H1 (cell line): ENCODE measurements at regions not wholly inside any gene's neighbourhood (a gene's known extent, or its start where the extent isn't known, plus 50 kb on each side); places are given as distances from the start of the nearest gene placed in this dataset.

Experiments
- CTCF ChIA-PET: fragments of 300-600 bp; sonication (Branson Sonifier 250); formaldehyde crosslinking; loops from one replicate; lab custom pipeline; 2021; ENCODE audit not compliant: partially characterized antibody; lab: Charles Lee
- POLR2A ChIA-PET: fragments of 300-600 bp; sonication (Branson Sonifier 250); formaldehyde crosslinking; loops from one replicate; lab custom pipeline; 2021; ENCODE audit warnings: inconsistent platforms; ENCODE audit not compliant: partially characterized antibody; lab: Charles Lee
- DNase-seq, 2 experiments: peaks; one replicate each; pipeline versions ENCODE4 v3.0.0 to v3.0.0-alpha.2; 2010 to 2022; ENCODE audit warnings: low spot score in 2 of 2, low read depth in 1 of 2, mixed read lengths in 1 of 2
- FAIRE-seq: peaks from 2 replicates; lab custom pipeline; 2011; peaks lifted over from hg19 to GRCh38; lab: Jason Lieb, UNC
- H2AFZ ChIP-seq: 2 replicates; pipeline ENCODE4 v1.8.1; 2012; ENCODE audit warnings: low read length, inconsistent platforms
- H2AK5ac ChIP-seq: 2 replicates; pipeline ENCODE4 v1.6.1; 2013; ENCODE audit warnings: low read depth, low read length
- H2BK120ac ChIP-seq: replicated peaks from 2 replicates; pipeline ENCODE3; 2013; ENCODE audit warnings: low read depth, low read length, inconsistent platforms
- H2BK12ac ChIP-seq: 2 replicates; pipeline ENCODE4 v1.6.1; 2013; ENCODE audit warnings: low read depth, low read length
- H2BK15ac ChIP-seq: 2 replicates; pipeline ENCODE4 v1.6.1; 2013; ENCODE audit warnings: low read length
- H2BK20ac ChIP-seq: 2 replicates; pipeline ENCODE4 v1.6.1; 2013; ENCODE audit warnings: low read length
- H2BK5ac ChIP-seq: 2 replicates; pipeline ENCODE4 v1.6.1; 2013; ENCODE audit warnings: low read depth, low read length
- H3K14ac ChIP-seq: 2 replicates; pipeline ENCODE4 v1.6.1; 2013; ENCODE audit warnings: inconsistent platforms; ENCODE audit not compliant: insufficient read length
- H3K18ac ChIP-seq: 2 replicates; pipeline ENCODE4 v1.6.1; 2013; ENCODE audit warnings: low read length; ENCODE audit errors: extremely low read depth
- H3K23ac ChIP-seq: 2 replicates; pipeline ENCODE4 v1.6.1; 2013; ENCODE audit warnings: inconsistent platforms; ENCODE audit not compliant: insufficient read length
- H3K23me2 ChIP-seq: 2 replicates; pipeline ENCODE4 v1.6.1; 2013; ENCODE audit warnings: low read depth, low read length
- H3K27ac ChIP-seq: 2 replicates; pipeline ENCODE4 v1.6.1; 2011; ENCODE audit warnings: low read depth, low read length, inconsistent platforms
- H3K27me3 ChIP-seq, 4 experiments: replicated peaks in 1 of 4; 1 replicate in 1 of 4; 2 replicates in 3 of 4; pipeline versions ENCODE4 v1.6.1 to v1.8.1; 2011 to 2013; ENCODE audit warnings: low read length in 3 of 4, mild to moderate bottlenecking in 3 of 4, inconsistent platforms in 2 of 4, mixed read lengths in 2 of 4, moderate library complexity in 1 of 4; ENCODE audit not compliant: control insufficient read depth in 3 of 4, insufficient read depth in 3 of 4; ENCODE audit errors: extremely low read depth in 1 of 4
- H3K36me3 ChIP-seq, 4 experiments: 2 replicates each; pipeline versions ENCODE4 v1.6.1 to v1.8.1; 2011 to 2013; ENCODE audit warnings: mild to moderate bottlenecking in 4 of 4, low read length in 3 of 4, moderate library complexity in 2 of 4, control low read depth in 1 of 4, inconsistent platforms in 1 of 4; ENCODE audit not compliant: insufficient read depth in 4 of 4, control insufficient read depth in 2 of 4
- H3K4ac ChIP-seq: replicated peaks from 2 replicates; pipeline ENCODE3; 2013; ENCODE audit warnings: low read length, low read depth, mixed read lengths, inconsistent platforms; ENCODE audit not compliant: insufficient read length
- H3K4me1 ChIP-seq, 4 experiments: replicated peaks in 1 of 4; 1 replicate in 1 of 4; 2 replicates in 3 of 4; pipeline versions ENCODE4 v1.6.1 to v1.8.1; 2011 to 2013; ENCODE audit warnings: low read length in 3 of 4, inconsistent platforms in 2 of 4, mixed read lengths in 1 of 4; ENCODE audit not compliant: insufficient read depth in 4 of 4, control insufficient read depth in 3 of 4
- H3K4me2 ChIP-seq, 2 experiments: 2 replicates each; pipeline versions ENCODE4 v1.6.1 to v1.8.1; 2011 to 2013; ENCODE audit warnings: low read depth in 2 of 2, low read length in 2 of 2, control low read depth in 1 of 2, inconsistent platforms in 1 of 2, mild to moderate bottlenecking in 1 of 2; ENCODE audit not compliant: insufficient read depth in 1 of 2
- H3K4me3 ChIP-seq, 4 experiments: fragments of 200-600, 300-600 bp in 1 of 4; sonication (generic), shearing (Covaris generic), sonication (Bioruptor Twin) in 1 of 4; 2 replicates each; pipeline versions ENCODE4 v1.5.1 to v1.8.1; 2011 to 2016; ENCODE audit warnings: low read length in 4 of 4, low read depth in 3 of 4, control low read depth in 2 of 4, inconsistent platforms in 2 of 4, mild to moderate bottlenecking in 2 of 4, mixed read lengths in 1 of 4, moderate library complexity in 1 of 4; ENCODE audit not compliant: insufficient read depth in 2 of 4; ENCODE audit errors: extremely low read depth in 1 of 4
- H3K56ac ChIP-seq: replicated peaks from 2 replicates; pipeline ENCODE3; 2013; ENCODE audit warnings: low read depth, mild to moderate bottlenecking, mixed read lengths, low read length, inconsistent platforms; ENCODE audit not compliant: insufficient read length
- H3K79me1 ChIP-seq: 2 replicates; pipeline ENCODE4 v1.6.1; 2013; ENCODE audit warnings: low read depth, low read length, control low read depth
- H3K79me2 ChIP-seq, 2 experiments: 2 replicates each; pipeline versions ENCODE4 v1.6.1 to v1.8.1; 2012 to 2013; ENCODE audit warnings: low read length in 2 of 2, mild to moderate bottlenecking in 2 of 2, inconsistent platforms in 1 of 2; ENCODE audit not compliant: insufficient read depth in 2 of 2, control insufficient read depth in 1 of 2
- H3K9ac ChIP-seq, 4 experiments: replicated peaks in 1 of 4; 1 replicate in 1 of 4; 2 replicates in 3 of 4; pipeline versions ENCODE4 v1.6.1 to v1.8.1; 2011 to 2013; ENCODE audit warnings: low read depth in 3 of 4, low read length in 3 of 4, control low read depth in 2 of 4, mild to moderate bottlenecking in 2 of 4, moderate library complexity in 2 of 4, inconsistent platforms in 1 of 4; ENCODE audit errors: extremely low read depth in 1 of 4
- H3K9me3 ChIP-seq, 2 experiments: 2 replicates each; pipeline versions ENCODE4 v1.6.1 to v1.8.1; 2012 to 2013; ENCODE audit warnings: mild to moderate bottlenecking in 2 of 2, moderate library complexity in 2 of 2, control low read depth in 1 of 2, inconsistent platforms in 1 of 2, low read depth in 1 of 2, low read length in 1 of 2, mixed read lengths in 1 of 2; ENCODE audit not compliant: insufficient read depth in 2 of 2
- H4K20me1 ChIP-seq, 2 experiments: replicated peaks in 1 of 2; 2 replicates each; pipeline versions ENCODE3 to v1.8.1; 2011 to 2013; ENCODE audit warnings: inconsistent platforms in 2 of 2, low read length in 2 of 2, mild to moderate bottlenecking in 1 of 2; ENCODE audit not compliant: insufficient read depth in 2 of 2, control insufficient read depth in 1 of 2
- H4K5ac ChIP-seq: 2 replicates; pipeline ENCODE4 v1.6.1; 2013; ENCODE audit warnings: low read length, low read depth, mixed read lengths, inconsistent platforms; ENCODE audit not compliant: insufficient read length
- H4K8ac ChIP-seq: 2 replicates; pipeline ENCODE4 v1.8.0; 2013; ENCODE audit warnings: mild to moderate bottlenecking, moderate library complexity, low read length, inconsistent platforms; ENCODE audit not compliant: insufficient read depth; ENCODE audit errors: extremely low read depth
- H4K91ac ChIP-seq: replicated peaks from 2 replicates; pipeline ENCODE3; 2013; ENCODE audit warnings: low read length, mixed read lengths, inconsistent platforms; ENCODE audit not compliant: insufficient read length
- BACH1 ChIP-seq: IDR thresholded peaks from 2 replicates; pipeline ENCODE4 v1.6.1; 2012; ENCODE audit warnings: low read length, improper control_type of control experiment
- CBX5 ChIP-seq: fragments of 300-800, 300-1000 bp; sonication (generic); IDR thresholded peaks from 2 replicates; pipeline ENCODE4 v1.7.1; 2016; ENCODE audit warnings: antibody characterized with exemption, low read length, low read depth
- CHD2 ChIP-seq: IDR thresholded peaks from 2 replicates; pipeline ENCODE4 v1.6.1; 2012; ENCODE audit warnings: low read length, improper control_type of control experiment
- KDM5A ChIP-seq: fragments of 200-600 bp; IDR thresholded peaks from 2 replicates; pipeline ENCODE4 v1.7.1; 2012; ENCODE audit warnings: mild to moderate bottlenecking, low read length, inconsistent platforms, mixed read lengths
- RXRA ChIP-seq: IDR thresholded peaks from 2 replicates; pipeline ENCODE4 v1.6.1; 2011; ENCODE audit warnings: low read depth, mild to moderate bottlenecking, low read length, moderate library complexity; ENCODE audit not compliant: insufficient read depth
- TAF7 ChIP-seq: optimal IDR thresholded peaks from 2 replicates; pipeline ENCODE3; 2011; ENCODE audit warnings: low read depth, mild to moderate bottlenecking, inconsistent platforms, low read length, moderate library complexity, borderline replicate concordance
- YY1 ChIP-seq: IDR thresholded peaks from 2 replicates; pipeline ENCODE4 v1.6.1; 2011; ENCODE audit warnings: low read depth, mild to moderate bottlenecking, low read length
- WGBS, 2 experiments: shearing (Covaris generic) in 1 of 2; methylation state at CpG; one replicate each; pipeline versions ENCODE4 v1.1.6 to v1.1.7; 2013 to 2015; ENCODE audit warnings: low lambda C conversion rate in 2 of 2, mixed read lengths in 2 of 2, inconsistent platforms in 1 of 2, low coverage in 1 of 2, missing lambda C conversion rate in 1 of 2; ENCODE audit not compliant: insufficient replicate concordance in 2 of 2, insufficient coverage in 1 of 2, insufficient read length in 1 of 2; ENCODE audit errors: extremely low coverage in 1 of 2, missing lambda C conversion rate in 1 of 2; 5-methylcytosine and 5-hydroxymethylcytosine counted together
- TF ChIP-seq, protein P1 (sequence below), 3 experiments: IDR thresholded peaks; 1 replicate in 2 of 3; 2 replicates in 1 of 3; pipeline versions ENCODE4 v1.5.1 to v1.6.1; 2011; ENCODE audit warnings: low read length in 3 of 3, mild to moderate bottlenecking in 3 of 3, inconsistent platforms in 2 of 3, low read depth in 1 of 3, moderate library complexity in 1 of 3; ENCODE audit not compliant: insufficient read depth in 1 of 3; ENCODE audit errors: control extremely low read depth in 1 of 3
- TF ChIP-seq, protein P2 (sequence below): IDR thresholded peaks from 2 replicates; pipeline ENCODE4 v1.6.1; 2011; ENCODE audit warnings: low read depth, mild to moderate bottlenecking, low read length; ENCODE audit not compliant: insufficient read depth

DNA sequence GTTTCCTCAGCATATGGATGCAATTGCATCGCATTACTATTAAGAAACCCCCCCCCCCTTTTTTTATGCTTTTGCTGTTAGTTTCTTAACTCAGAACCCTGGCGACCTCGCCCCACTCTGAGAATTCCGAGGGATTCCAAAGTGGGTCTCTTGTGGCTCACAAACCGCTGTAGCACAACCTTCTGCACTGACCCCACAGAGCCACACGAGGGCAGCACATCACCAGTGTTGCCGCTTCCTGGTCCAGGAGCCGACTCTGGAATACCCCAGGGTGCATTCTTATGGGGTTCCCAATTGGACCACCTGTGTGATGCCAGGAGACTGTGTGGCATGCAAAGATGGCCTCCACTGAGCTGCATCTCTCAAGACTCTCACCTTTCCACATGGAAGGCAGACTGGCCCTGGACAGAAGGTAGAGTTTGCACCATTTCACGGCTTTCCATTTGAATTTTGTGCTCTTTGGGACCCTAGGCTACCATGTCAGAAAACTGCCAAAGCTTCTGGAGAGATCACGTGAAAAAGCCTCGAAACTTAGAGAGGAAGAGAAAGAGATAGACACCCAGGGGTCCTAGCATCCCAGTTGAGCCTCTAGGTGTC lies 432.7 kb upstream of the ASIC2 start:
- Histone ChIP-seq H3K4ac (no peak overlapping the region), H4K8ac (no peak overlapping the region), H3K36me3 (no peaks in the 10 kb centered on the region), H2BK15ac (no peak overlapping the region), H3K27ac (no peak overlapping the region), H2BK20ac (no peak overlapping the region), H3K9me3 (peaks cover 0 to 5% of the 10 kb centered on the region in 2 experiments; a peak in 1 of 4 replicates), H3K79me2 (no peaks in the 10 kb centered on the region), H3K9ac (no peak overlapping the region), H2BK5ac (no peak overlapping the region), H2BK120ac (no peak overlapping the region), H3K56ac (no peak overlapping the region), H3K18ac (0 out of 2 replicates have a peak overlapping the region, but pooled peaks have one; percentile 20), H4K20me1 (no peaks in the 10 kb centered on the region), H3K4me2 (no peak overlapping the region), H4K5ac (no peak overlapping the region), H3K23me2 (no peaks in the 10 kb centered on the region; the same call in 1 of the 2 replicates), H3K27me3 (no peaks in the 10 kb centered on the region; a peak in 1 of 7 replicates), H2AFZ (no peak overlapping the region), H3K14ac (no peak overlapping the region), H3K23ac (no peak overlapping the region), H2BK12ac (no peak overlapping the region; the same call in 1 of the 2 replicates), H3K4me1 (no peaks in the 10 kb centered on the region), H3K79me1 (no peaks in the 10 kb centered on the region), H2AK5ac (no peak overlapping the region), H3K4me3 (no peak overlapping the region), H4K91ac (no peak overlapping the region)
- DNase-seq (peak; percentile 36 to 88), FAIRE-seq (peak; percentile 89)
- ChIA-PET POLR2A (interaction anchor here (1.1 kb wide), 1 partner anchor 25 kb away, joined by 3 read pairs; no protein-coding TSS in a partner anchor), CTCF (interaction anchor here (0.6 to 4.4 kb wide), 39 partner anchors 9 to 475 kb away, joined by 3 to 52 read pairs (median 4); no protein-coding TSS in a partner anchor)
- WGBS, 2 experiments: 44% methylated on average over 11 of the region's 11 CpGs; no CpG with 5 or more reads in 1 of the 2 experiments
- TF ChIP-seq KDM5A: no peak
- TF ChIP-seq BACH1: no peak
- TF ChIP-seq, protein P1, sequence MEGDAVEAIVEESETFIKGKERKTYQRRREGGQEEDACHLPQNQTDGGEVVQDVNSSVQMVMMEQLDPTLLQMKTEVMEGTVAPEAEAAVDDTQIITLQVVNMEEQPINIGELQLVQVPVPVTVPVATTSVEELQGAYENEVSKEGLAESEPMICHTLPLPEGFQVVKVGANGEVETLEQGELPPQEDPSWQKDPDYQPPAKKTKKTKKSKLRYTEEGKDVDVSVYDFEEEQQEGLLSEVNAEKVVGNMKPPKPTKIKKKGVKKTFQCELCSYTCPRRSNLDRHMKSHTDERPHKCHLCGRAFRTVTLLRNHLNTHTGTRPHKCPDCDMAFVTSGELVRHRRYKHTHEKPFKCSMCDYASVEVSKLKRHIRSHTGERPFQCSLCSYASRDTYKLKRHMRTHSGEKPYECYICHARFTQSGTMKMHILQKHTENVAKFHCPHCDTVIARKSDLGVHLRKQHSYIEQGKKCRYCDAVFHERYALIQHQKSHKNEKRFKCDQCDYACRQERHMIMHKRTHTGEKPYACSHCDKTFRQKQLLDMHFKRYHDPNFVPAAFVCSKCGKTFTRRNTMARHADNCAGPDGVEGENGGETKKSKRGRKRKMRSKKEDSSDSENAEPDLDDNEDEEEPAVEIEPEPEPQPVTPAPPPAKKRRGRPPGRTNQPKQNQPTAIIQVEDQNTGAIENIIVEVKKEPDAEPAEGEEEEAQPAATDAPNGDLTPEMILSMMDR (IDR thresholded peaks at IDR 0.05; ENCODE audit: control extremely low read depth in 1 of 3, insufficient read depth in 1 of 3, low read depth in 1 of 3, low read length in 3 of 3): peak; percentile 83 to 96 (median 91)
- TF ChIP-seq CBX5: no peak
- TF ChIP-seq YY1: peak; percentile 67; the same call in 1 of the 2 replicates
- no peak for TF ChIP-seq RXRA
- TF ChIP-seq TAF7: no peak
- TF ChIP-seq, protein P2, sequence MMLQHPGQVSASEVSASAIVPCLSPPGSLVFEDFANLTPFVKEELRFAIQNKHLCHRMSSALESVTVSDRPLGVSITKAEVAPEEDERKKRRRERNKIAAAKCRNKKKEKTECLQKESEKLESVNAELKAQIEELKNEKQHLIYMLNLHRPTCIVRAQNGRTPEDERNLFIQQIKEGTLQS: no peak
- TF ChIP-seq CHD2: no peak
